Stimulated activated naive B cell treated with anti-CD40 and anti-IgM and Interleukin-4, amounts not matched to agents 10 μg/mL and 1 μg/mL and 100 μg/mL, for 72 hours (primary cell): ENCODE measurements at regions not wholly inside any gene's neighbourhood (a gene's known extent, or its start where the extent isn't known, plus 50 kb on each side); places are given as distances from the start of the nearest gene placed in this dataset.
"Not testable (repeated sequence)": the region's sequence is repeated elsewhere in the genome, so short reads cannot be mapped to it uniquely, and the experiment has no call there.

Source experiments
- ATAC-seq, 2 donors: fragments of 150-1000 bp; cut with Tn5 transposase; replicated peaks; 2 replicates each; pipeline ENCODE4 v1.10.0; 2021; ENCODE audit warnings: moderate library complexity in 1 of 2
- DNase-seq: peaks from one replicate; pipeline ENCODE4 v3.0.0; 2021
- H3K27ac Mint-ChIP-seq: one replicate; pipeline ENCODE4 v1.8.0; 2022; ENCODE audit warnings: mild to moderate bottlenecking, mixed read lengths
- H3K27me3 Mint-ChIP-seq, 2 donors: one replicate each; pipeline ENCODE4 v1.8.0; 2022; ENCODE audit warnings: mixed read lengths in 2 of 2
- H3K36me3 Mint-ChIP-seq, 2 donors: one replicate each; pipeline ENCODE4 v1.8.0; 2022; ENCODE audit warnings: mixed read lengths in 2 of 2, mild to moderate bottlenecking in 1 of 2
- H3K4me1 Mint-ChIP-seq, 2 donors: one replicate each; pipeline ENCODE4 v1.8.0; 2022; ENCODE audit warnings: mixed read lengths in 2 of 2, mild to moderate bottlenecking in 1 of 2
- H3K4me3 Mint-ChIP-seq, 2 donors: one replicate each; pipeline ENCODE4 v1.8.0; 2022; ENCODE audit warnings: mild to moderate bottlenecking in 2 of 2, mixed read lengths in 2 of 2, moderate library complexity in 1 of 2
- H3K9me3 Mint-ChIP-seq, 2 donors: one replicate each; pipeline ENCODE4 v1.8.0; 2022; ENCODE audit warnings: mixed read lengths in 2 of 2, mild to moderate bottlenecking in 1 of 2

- H3K9me3 Mint-ChIP-seq, result no peaks in the 10 kb centered on the region
- DNase-seq (no peak), ATAC-seq (no peak)
- H3K4me3 Mint-ChIP-seq, result no peak overlapping the region
- H3K27ac Mint-ChIP-seq, result no peak overlapping the region
- peaks cover 7 to 10% of the 10 kb centered on the region in 2 donors for H3K27me3 Mint-ChIP-seq
- no peaks in the 10 kb centered on the region for H3K4me1 Mint-ChIP-seq
- H3K36me3 Mint-ChIP-seq, result no peaks in the 10 kb centered on the region
Measured at GRCh38 chr10:33071857-33072256, 113.8 kb upstream of the ITGB1 start.

GRCh38 chr10:33070101-33070500 lies 112.1 kb upstream of the ITGB1 start:
- Mint-ChIP-seq H3K4me3 (no peak overlapping the region), H3K4me1 (no peaks in the 10 kb centered on the region), H3K27ac (no peak overlapping the region), H3K36me3 (no peaks in the 10 kb centered on the region), H3K9me3 (no peaks in the 10 kb centered on the region), H3K27me3 (peaks cover 7 to 14% of the 10 kb centered on the region in 2 donors)
- DNase-seq (no peak), ATAC-seq (no peak)

GRCh38 chr10:33067917-33068316 lies 109.9 kb upstream of the ITGB1 start:
- DNase-seq (no peak), ATAC-seq (no peak)
- no peaks in the 10 kb centered on the region for H3K36me3 Mint-ChIP-seq
- H3K9me3 Mint-ChIP-seq, result peaks cover 0 to 5% of the 10 kb centered on the region in 2 donors
- no peak overlapping the region for H3K4me3 Mint-ChIP-seq
- no peaks in the 10 kb centered on the region for H3K4me1 Mint-ChIP-seq
- no peak overlapping the region for H3K27ac Mint-ChIP-seq
- H3K27me3 Mint-ChIP-seq, result peaks cover 7 to 18% of the 10 kb centered on the region in 2 donors

- no peaks in the 10 kb centered on the region for H3K4me1 Mint-ChIP-seq
- H3K36me3 Mint-ChIP-seq, result no peaks in the 10 kb centered on the region
- peaks cover 1 to 5% of the 10 kb centered on the region in 2 donors for H3K9me3 Mint-ChIP-seq
- peaks cover 9 to 18% of the 10 kb centered on the region in 2 donors for H3K27me3 Mint-ChIP-seq
- no peak for DNase-seq
- H3K27ac Mint-ChIP-seq, result no peak overlapping the region
- no peak overlapping the region for H3K4me3 Mint-ChIP-seq
- ATAC-seq, result no peak
Measured at GRCh38 chr10:33067481-33067880, 109.5 kb upstream of the ITGB1 start.

- Mint-ChIP-seq H3K27me3 (peaks cover 12 to 18% of the 10 kb centered on the region in 2 donors), H3K4me3 (no peak overlapping the region), H3K4me1 (no peaks in the 10 kb centered on the region), H3K27ac (no peak overlapping the region), H3K9me3 (peaks cover 3 to 5% of the 10 kb centered on the region in 2 donors), H3K36me3 (no peaks in the 10 kb centered on the region)
- DNase-seq (no peak), ATAC-seq (no peak)
Measured at GRCh38 chr10:33066558-33067236, 108.7 kb upstream of the ITGB1 start.

GRCh38 chr10:33065111-33065510 lies 107.1 kb upstream of the ITGB1 start:
- H3K27ac Mint-ChIP-seq, result no peak overlapping the region
- no peaks in the 10 kb centered on the region for H3K36me3 Mint-ChIP-seq
- H3K4me1 Mint-ChIP-seq, result no peaks in the 10 kb centered on the region
- peaks cover 3 to 5% of the 10 kb centered on the region in 2 donors for H3K9me3 Mint-ChIP-seq
- H3K27me3 Mint-ChIP-seq, result peaks cover 12 to 18% of the 10 kb centered on the region in 2 donors
- no peak overlapping the region for H3K4me3 Mint-ChIP-seq
- DNase-seq (no peak), ATAC-seq (no peak)

- ATAC-seq (no peak), DNase-seq (no peak)
- Mint-ChIP-seq H3K36me3 (no peaks in the 10 kb centered on the region), H3K27me3 (peaks cover 12 to 18% of the 10 kb centered on the region in 2 donors), H3K9me3 (peaks cover 3 to 5% of the 10 kb centered on the region in 2 donors), H3K27ac (no peak overlapping the region), H3K4me1 (no peaks in the 10 kb centered on the region), H3K4me3 (no peak overlapping the region)
Measured at GRCh38 chr10:33064706-33065105, 106.7 kb upstream of the ITGB1 start.

GRCh38 chr10:33057620-33058019 lies 99.6 kb upstream of the ITGB1 start:
- ATAC-seq (no peak), DNase-seq (no peak)
- Mint-ChIP-seq H3K4me3 (no peak overlapping the region), H3K27me3 (peaks cover 15 to 30% of the 10 kb centered on the region in 2 donors), H3K27ac (no peak overlapping the region), H3K36me3 (no peaks in the 10 kb centered on the region), H3K4me1 (no peaks in the 10 kb centered on the region), H3K9me3 (peaks cover 0 to 3% of the 10 kb centered on the region in 2 donors)

GRCh38 chr10:33056828-33057596 lies 99.0 kb upstream of the ITGB1 start:
- peaks cover 15 to 26% of the 10 kb centered on the region in 2 donors for H3K27me3 Mint-ChIP-seq
- H3K27ac Mint-ChIP-seq, result no peak overlapping the region
- H3K36me3 Mint-ChIP-seq, result no peaks in the 10 kb centered on the region
- H3K4me3 Mint-ChIP-seq, result no peak overlapping the region
- no peak for DNase-seq
- ATAC-seq, result no peak
- no peaks in the 10 kb centered on the region for H3K9me3 Mint-ChIP-seq
- H3K4me1 Mint-ChIP-seq, result no peaks in the 10 kb centered on the region

GRCh38 chr10:33055625-33056024 lies 97.6 kb upstream of the ITGB1 start:
- Mint-ChIP-seq H3K27ac (no peak overlapping the region), H3K27me3 (peaks cover 15 to 26% of the 10 kb centered on the region in 2 donors), H3K9me3 (no peaks in the 10 kb centered on the region), H3K36me3 (no peaks in the 10 kb centered on the region), H3K4me1 (no peaks in the 10 kb centered on the region), H3K4me3 (no peak overlapping the region)
- DNase-seq, result no peak
- no peak for ATAC-seq

- Mint-ChIP-seq H3K27ac (no peak overlapping the region), H3K9me3 (no peaks in the 10 kb centered on the region), H3K4me1 (no peaks in the 10 kb centered on the region), H3K27me3 (peaks cover 15 to 26% of the 10 kb centered on the region in 2 donors), H3K4me3 (no peak overlapping the region), H3K36me3 (no peaks in the 10 kb centered on the region)
- DNase-seq (no peak), ATAC-seq (no peak)
Measured at GRCh38 chr10:33052915-33053810, 95.1 kb upstream of the ITGB1 start.

- no peaks in the 10 kb centered on the region for H3K36me3 Mint-ChIP-seq
- DNase-seq (no peak), ATAC-seq (no peak)
- H3K4me3 Mint-ChIP-seq, result no peak overlapping the region
- H3K27me3 Mint-ChIP-seq, result peaks cover 15 to 26% of the 10 kb centered on the region in 2 donors
- no peaks in the 10 kb centered on the region for H3K9me3 Mint-ChIP-seq
- no peaks in the 10 kb centered on the region for H3K4me1 Mint-ChIP-seq
- H3K27ac Mint-ChIP-seq, result no peak overlapping the region
Measured at GRCh38 chr10:33052263-33052875, 94.3 kb upstream of the ITGB1 start.

- H3K27ac Mint-ChIP-seq, H3K9me3 Mint-ChIP-seq, H3K36me3 Mint-ChIP-seq, DNase-seq, ATAC-seq, H3K4me1 Mint-ChIP-seq: not testable (repeated sequence)
- H3K27me3 Mint-ChIP-seq, result peaks cover 10 to 16% of the 10 kb centered on the region in 2 donors
- H3K4me3 Mint-ChIP-seq, result peak overlapping the region in 1 of 2 donors; percentile 51
Measured at GRCh38 chr10:33049963-33050920, 92.2 kb upstream of the ITGB1 start.
